Upper lobe of left lung (tissue), 4 donors: ENCODE measurements at regions not wholly inside any gene's neighbourhood (a gene's known extent, or its start where the extent isn't known, plus 50 kb on each side); places are given as distances from the start of the nearest gene placed in this dataset.

ENCODE experiments used
- CTCF ChIP-seq, 6 experiments: fragments of 450-650 bp in 4 of 6; fragments of 200-600 bp in 2 of 6; sonication (generic) in 2 of 6; IDR thresholded peaks; one replicate each; pipeline ENCODE4 v1.5.1; 2016 to 2019; ENCODE audit warnings: antibody characterized with exemption in 6 of 6
- EP300 ChIP-seq, 4 donors: sonication (generic); formaldehyde crosslinking; IDR thresholded peaks; one replicate each; pipeline ENCODE4 v1.5.1; 2017; ENCODE audit warnings: antibody characterized with exemption in 4 of 4, control low read depth in 2 of 4
- POLR2A ChIP-seq, 4 donors: fragments of 450-650 bp; IDR thresholded peaks; one replicate each; pipeline ENCODE4 v1.5.1; 2016 to 2017; ENCODE audit warnings: antibody characterized with exemption in 4 of 4, mild to moderate bottlenecking in 2 of 4
- POLR2AphosphoS5 ChIP-seq, 2 donors: sonication (generic); formaldehyde crosslinking; IDR thresholded peaks; one replicate each; pipeline ENCODE4 v1.5.1; 2017; ENCODE audit warnings: antibody characterized with exemption in 2 of 2

DNA sequence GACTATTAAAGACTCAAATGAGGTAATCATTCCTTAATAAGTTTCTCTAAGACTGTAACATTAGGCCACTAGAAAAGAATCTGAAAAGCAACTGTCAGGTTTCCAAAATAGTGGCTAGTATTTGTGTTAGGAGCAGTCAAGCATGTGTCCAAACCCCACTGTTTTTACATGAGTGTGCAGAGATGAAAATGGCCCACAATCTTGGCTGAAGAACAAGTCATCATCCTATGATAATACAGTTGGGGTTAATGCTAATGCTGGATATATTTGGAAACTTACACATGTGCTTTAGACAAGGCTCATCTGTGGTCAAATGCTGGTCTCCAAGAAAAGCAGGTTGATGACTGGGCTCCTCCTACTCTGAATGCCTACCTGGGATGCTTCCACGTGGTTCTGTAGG, 73.6 kb downstream of the MAIP1 start:
- TF ChIP-seq POLR2A (IDR thresholded peaks at IDR 0.05) (no peak), CTCF (IDR thresholded peaks at IDR 0.05) (no peak), POLR2AphosphoS5 (IDR thresholded peaks at IDR 0.05) (no peak), EP300 (IDR thresholded peaks at IDR 0.05) (no peak)
